ENCODE measurements at regions not wholly inside any gene's neighbourhood (a gene's known extent, or its start where the extent isn't known, plus 50 kb on each side); places are given as distances from the start of the nearest gene placed in this dataset.

GRCh38 chr13:62137629-62138405 is 722.2 kb upstream of the PCDH20 start:
- TF ChIP-seq TCF4 (CRISPR knock-in tag; IDR thresholded peaks at IDR 0.05; ENCODE audit: borderline replicate concordance) (no peak), POU6F1 (CRISPR knock-in tag; IDR thresholded peaks at IDR 0.05; ENCODE audit: borderline replicate concordance, low read depth) (no peak)
- no peak for ATAC-seq

GRCh38 chr13:62131604-62132003 is 716.0 kb upstream of the PCDH20 start:
- TF ChIP-seq CSRNP3 (CRISPR knock-in tag; IDR thresholded peaks at IDR 0.05) (no peak), ZNF70 (CRISPR knock-in tag; IDR thresholded peaks at IDR 0.05) (no peak), SNAI2 (CRISPR knock-in tag; IDR thresholded peaks at IDR 0.05) (no peak)
- ATAC-seq: no peak

GRCh38 chr13:62130062-62130970 is 714.7 kb upstream of the PCDH20 start:
- ATAC-seq: no peak
- TF ChIP-seq ZFP30 (CRISPR knock-in tag; IDR thresholded peaks at IDR 0.05): no peak
- TF ChIP-seq POU6F1 (CRISPR knock-in tag; IDR thresholded peaks at IDR 0.05; ENCODE audit: borderline replicate concordance, low read depth): no peak
- TF ChIP-seq GLIS3 (CRISPR knock-in tag; IDR thresholded peaks at IDR 0.05): no peak
- no peak for TF ChIP-seq PPARA (CRISPR knock-in tag; IDR thresholded peaks at IDR 0.05; ENCODE audit: borderline replicate concordance)
- no peak for TF ChIP-seq SNAI2 (CRISPR knock-in tag; IDR thresholded peaks at IDR 0.05)
- no peak for TF ChIP-seq CSRNP3 (CRISPR knock-in tag; IDR thresholded peaks at IDR 0.05)
- no peak for TF ChIP-seq TOX (CRISPR knock-in tag; IDR thresholded peaks at IDR 0.05; ENCODE audit: borderline replicate concordance)
- TF ChIP-seq ZNF8 (CRISPR knock-in tag; IDR thresholded peaks at IDR 0.05): no peak
- no peak for TF ChIP-seq CREB5 (CRISPR knock-in tag; IDR thresholded peaks at IDR 0.05; ENCODE audit: low read depth)
- no peak for TF ChIP-seq ZNF565 (CRISPR knock-in tag; conservative IDR thresholded peaks at IDR 0.05; ENCODE audit: low read depth)
- TF ChIP-seq ZFP3 (CRISPR knock-in tag; IDR thresholded peaks at IDR 0.05): no peak
- TF ChIP-seq CSDC2 (CRISPR knock-in tag; IDR thresholded peaks at IDR 0.05): no peak
- TF ChIP-seq TSHZ2 (CRISPR knock-in tag; IDR thresholded peaks at IDR 0.05): no peak
- no peak for TF ChIP-seq ESRRG (CRISPR knock-in tag; IDR thresholded peaks at IDR 0.05)
- no peak for TF ChIP-seq RARB (CRISPR knock-in tag; IDR thresholded peaks at IDR 0.05)
- no peak for TF ChIP-seq ZC3H10 (CRISPR knock-in tag; IDR thresholded peaks at IDR 0.05)
